GM10248 (cell line): ENCODE measurements at regions not wholly inside any gene's neighbourhood (a gene's known extent, or its start where the extent isn't known, plus 50 kb on each side); places are given as distances from the start of the nearest gene placed in this dataset.

Experiments used
- CTCF ChIA-PET: fragments of 300-600 bp; sonication (Branson Sonifier 250); formaldehyde crosslinking; extraction: SDS; loops from one replicate; lab custom pipeline; 2021; ENCODE audit warnings: antibody characterized with exemption; lab: Yijun Ruan, JAX
- POLR2A ChIA-PET: fragments of 350-650 bp; sonication (Branson Sonifier 250); formaldehyde crosslinking; extraction: SDS; loops from one replicate; lab custom pipeline; 2020; ENCODE audit warnings: antibody characterized with exemption; lab: Yijun Ruan, JAX
- DNase-seq: peaks from one replicate; pipeline ENCODE4 v3.0.0; 2012; ENCODE audit errors: extremely low spot score
- CTCF ChIP-seq: IDR thresholded peaks from 2 replicates; pipeline ENCODE4 v1.5.1; 2012; ENCODE audit warnings: mild to moderate bottlenecking, low read depth; ENCODE audit errors: extremely low read depth, missing control alignments, control extremely low read depth

GRCh38 chr3:66655044-66655443, 154.2 kb upstream of the LRIG1 start:
- DNase-seq: no peak
- CTCF ChIA-PET: interaction anchor here (0.7 to 1.7 kb wide), 2 partner anchors 13 to 73 kb away, joined by 3 read pairs; no protein-coding TSS in a partner anchor
- POLR2A ChIA-PET: no interaction called here
- no peak for TF ChIP-seq CTCF

- DNase-seq: no peak
- ChIA-PET POLR2A (no interaction called here), CTCF (interaction anchor here (0.7 kb wide), 1 partner anchor 14 kb away, joined by 3 read pairs; no protein-coding TSS in a partner anchor)
- TF ChIP-seq CTCF: no peak
Observed at GRCh38 chr3:66655671-66656070, 154.8 kb upstream of the LRIG1 start.

GRCh38 chr3:66656609-66657008, 155.8 kb upstream of the LRIG1 start:
- TF ChIP-seq CTCF: no peak
- CTCF ChIA-PET: no interaction called here
- no peak for DNase-seq
- POLR2A ChIA-PET: no interaction called here

- no peak for TF ChIP-seq CTCF
- no peak for DNase-seq
- ChIA-PET POLR2A (no interaction called here), CTCF (interaction anchor here (1.9 kb wide), 1 partner anchor 11 kb away, joined by 7 read pairs; no protein-coding TSS in a partner anchor)
Observed at GRCh38 chr3:66659056-66659455, 158.2 kb upstream of the LRIG1 start.

- no peak for DNase-seq
- TF ChIP-seq CTCF: no peak
- ChIA-PET POLR2A (no interaction called here), CTCF (interaction anchor here (0.6 kb wide), 1 partner anchor 45 kb away, joined by 4 read pairs; no protein-coding TSS in a partner anchor)
Observed at GRCh38 chr3:66661628-66662027, 160.8 kb upstream of the LRIG1 start.

GRCh38 chr3:66662894-66663293, 162.1 kb upstream of the LRIG1 start:
- DNase-seq: no peak
- POLR2A ChIA-PET: no interaction called here
- CTCF ChIA-PET: interaction anchor here (1.1 kb wide), 1 partner anchor 1442 kb away, joined by 3 read pairs; no protein-coding TSS in a partner anchor
- no peak for TF ChIP-seq CTCF
